GM12878 (cell line): ENCODE measurements at regions not wholly inside any gene's neighbourhood (a gene's known extent, or its start where the extent isn't known, plus 50 kb on each side); places are given as distances from the start of the nearest gene placed in this dataset.

Source experiments
- BHLHE40 ChIP-seq, 2 experiments: fragments of 450-650 bp in 1 of 2; IDR thresholded peaks; 2 replicates each; pipeline ENCODE4 v1.6.1; 2011 to 2017; ENCODE audit warnings: low read depth in 2 of 2, borderline replicate concordance in 1 of 2, improper control_type of control experiment in 1 of 2, low read length in 1 of 2, mild to moderate bottlenecking in 1 of 2
- CBFB ChIP-seq: IDR thresholded peaks from 2 replicates; pipeline ENCODE4 v1.6.1; 2016; ENCODE audit warnings: antibody characterized with exemption, low read depth
- CEBPB ChIP-seq, 2 experiments: fragments of 150-350 bp in 1 of 2; IDR thresholded peaks; 2 replicates each; pipeline ENCODE4 v1.6.1; 2012 to 2014; ENCODE audit warnings: low read depth in 2 of 2, low read length in 2 of 2, borderline replicate concordance in 1 of 2, inconsistent platforms in 1 of 2
- EZH2 ChIP-seq: IDR thresholded peaks from 2 replicates; pipeline ENCODE4 v1.6.1; 2012; ENCODE audit warnings: low read depth, mild to moderate bottlenecking, control low read depth, inconsistent platforms, low read length, borderline replicate concordance; ENCODE audit not compliant: control insufficient read depth
- FOS ChIP-seq: IDR thresholded peaks from 3 replicates; pipeline ENCODE4 v1.6.1; 2011; ENCODE audit warnings: borderline replicate concordance; ENCODE audit not compliant: insufficient read length; ENCODE audit errors: extremely low read depth
- JUND ChIP-seq: IDR thresholded peaks from 2 replicates; pipeline ENCODE4 v1.6.1; 2012; ENCODE audit warnings: low read depth, mild to moderate bottlenecking, low read length, improper control_type of control experiment, moderate library complexity
- NR2C2 ChIP-seq: IDR thresholded peaks from 2 replicates; pipeline ENCODE4 v1.6.1; 2011; ENCODE audit warnings: borderline replicate concordance, low read depth; ENCODE audit not compliant: control insufficient read depth, insufficient read length
- POLR2A ChIP-seq: IDR thresholded peaks from 2 replicates; pipeline ENCODE4 v1.6.1; 2011; ENCODE audit warnings: low read depth, mild to moderate bottlenecking, low read length
- ZNF207 ChIP-seq: fragments of 450-650 bp; IDR thresholded peaks from 2 replicates; pipeline ENCODE4 v1.6.1; 2014; ENCODE audit warnings: antibody characterized with exemption, mild to moderate bottlenecking, borderline replicate concordance
- ZNF24 ChIP-seq: fragments of 450-650 bp; IDR thresholded peaks from 2 replicates; pipeline ENCODE4 v1.6.1; 2017; ENCODE audit warnings: antibody characterized with exemption, mild to moderate bottlenecking
- TF ChIP-seq, protein P1 (sequence below), 3 experiments: IDR thresholded peaks in 2 of 3; conservative IDR thresholded peaks in 1 of 3; 2 replicates each; pipeline ENCODE4 v1.5.1; 2011; ENCODE audit warnings: low read depth in 3 of 3, low read length in 3 of 3, mild to moderate bottlenecking in 3 of 3, control low read depth in 2 of 3, moderate library complexity in 2 of 3, inconsistent platforms in 1 of 3, mixed read lengths in 1 of 3; ENCODE audit not compliant: control insufficient read depth in 2 of 3, insufficient read depth in 1 of 3; ENCODE audit errors: extremely low read depth in 1 of 3

- no peak for TF ChIP-seq ZNF24
- TF ChIP-seq, protein P1, sequence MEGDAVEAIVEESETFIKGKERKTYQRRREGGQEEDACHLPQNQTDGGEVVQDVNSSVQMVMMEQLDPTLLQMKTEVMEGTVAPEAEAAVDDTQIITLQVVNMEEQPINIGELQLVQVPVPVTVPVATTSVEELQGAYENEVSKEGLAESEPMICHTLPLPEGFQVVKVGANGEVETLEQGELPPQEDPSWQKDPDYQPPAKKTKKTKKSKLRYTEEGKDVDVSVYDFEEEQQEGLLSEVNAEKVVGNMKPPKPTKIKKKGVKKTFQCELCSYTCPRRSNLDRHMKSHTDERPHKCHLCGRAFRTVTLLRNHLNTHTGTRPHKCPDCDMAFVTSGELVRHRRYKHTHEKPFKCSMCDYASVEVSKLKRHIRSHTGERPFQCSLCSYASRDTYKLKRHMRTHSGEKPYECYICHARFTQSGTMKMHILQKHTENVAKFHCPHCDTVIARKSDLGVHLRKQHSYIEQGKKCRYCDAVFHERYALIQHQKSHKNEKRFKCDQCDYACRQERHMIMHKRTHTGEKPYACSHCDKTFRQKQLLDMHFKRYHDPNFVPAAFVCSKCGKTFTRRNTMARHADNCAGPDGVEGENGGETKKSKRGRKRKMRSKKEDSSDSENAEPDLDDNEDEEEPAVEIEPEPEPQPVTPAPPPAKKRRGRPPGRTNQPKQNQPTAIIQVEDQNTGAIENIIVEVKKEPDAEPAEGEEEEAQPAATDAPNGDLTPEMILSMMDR (IDR thresholded peaks at IDR 0.05 in 2 of 3, conservative IDR thresholded peaks at IDR 0.05 in 1 of 3; ENCODE audit: control insufficient read depth in 2 of 3, extremely low read depth in 1 of 3, insufficient read depth in 1 of 3, low read depth in 3 of 3, low read length in 3 of 3): no peak
- no peak for TF ChIP-seq POLR2A
- no peak for TF ChIP-seq EZH2
- no peak for TF ChIP-seq FOS
- no peak for TF ChIP-seq JUND
- no peak for TF ChIP-seq BHLHE40 (IDR thresholded peaks at IDR 0.05; ENCODE audit: borderline replicate concordance in 1 of 2, low read depth in 2 of 2, low read length in 1 of 2)
- TF ChIP-seq CEBPB (IDR thresholded peaks at IDR 0.05; ENCODE audit: borderline replicate concordance in 1 of 2, low read depth in 2 of 2, low read length in 2 of 2): no peak
- TF ChIP-seq NR2C2: no peak
- TF ChIP-seq CBFB: no peak
- TF ChIP-seq ZNF207: no peak
Observed at GRCh38 chr1:168906367-168906766, 177.4 kb upstream of the DPT start.
